C4-2B (cell line): ENCODE measurements at regions not wholly inside any gene's neighbourhood (a gene's known extent, or its start where the extent isn't known, plus 50 kb on each side); places are given as distances from the start of the nearest gene placed in this dataset.
"Not testable (repeated sequence)": the region's sequence is repeated elsewhere in the genome, so short reads cannot be mapped to it uniquely, and the experiment has no call there.

Experiments used
- ZFX ChIP-seq: fragments of 450-650 bp; IDR thresholded peaks from 2 replicates; pipeline ENCODE4 v1.6.1; 2017
- TF ChIP-seq, protein P1 (sequence below): fragments of 450-650 bp; conservative IDR thresholded peaks from 2 replicates; pipeline ENCODE4 v1.5.1; 2017; ENCODE audit warnings: mild to moderate bottlenecking

DNA sequence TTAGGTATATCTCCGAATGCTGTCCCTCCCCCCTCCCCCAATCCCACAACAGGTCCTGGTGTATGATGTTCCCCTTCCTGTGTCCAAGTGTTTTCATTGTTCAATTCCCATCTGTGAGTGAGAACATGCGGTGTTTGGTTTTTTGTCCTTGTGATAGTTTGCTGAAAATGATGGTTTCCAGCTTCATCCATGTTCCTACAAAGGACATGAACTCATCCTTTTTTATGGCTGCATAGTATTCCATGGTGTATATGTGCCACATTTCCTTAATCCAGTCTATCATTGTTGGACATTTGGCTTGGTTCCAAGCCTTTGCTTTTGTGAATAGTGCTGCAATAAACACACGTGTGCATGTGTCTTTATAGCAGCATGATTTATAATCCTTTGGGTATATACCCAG lies 199.1 kb downstream of the CTH start:
- TF ChIP-seq, protein P1, sequence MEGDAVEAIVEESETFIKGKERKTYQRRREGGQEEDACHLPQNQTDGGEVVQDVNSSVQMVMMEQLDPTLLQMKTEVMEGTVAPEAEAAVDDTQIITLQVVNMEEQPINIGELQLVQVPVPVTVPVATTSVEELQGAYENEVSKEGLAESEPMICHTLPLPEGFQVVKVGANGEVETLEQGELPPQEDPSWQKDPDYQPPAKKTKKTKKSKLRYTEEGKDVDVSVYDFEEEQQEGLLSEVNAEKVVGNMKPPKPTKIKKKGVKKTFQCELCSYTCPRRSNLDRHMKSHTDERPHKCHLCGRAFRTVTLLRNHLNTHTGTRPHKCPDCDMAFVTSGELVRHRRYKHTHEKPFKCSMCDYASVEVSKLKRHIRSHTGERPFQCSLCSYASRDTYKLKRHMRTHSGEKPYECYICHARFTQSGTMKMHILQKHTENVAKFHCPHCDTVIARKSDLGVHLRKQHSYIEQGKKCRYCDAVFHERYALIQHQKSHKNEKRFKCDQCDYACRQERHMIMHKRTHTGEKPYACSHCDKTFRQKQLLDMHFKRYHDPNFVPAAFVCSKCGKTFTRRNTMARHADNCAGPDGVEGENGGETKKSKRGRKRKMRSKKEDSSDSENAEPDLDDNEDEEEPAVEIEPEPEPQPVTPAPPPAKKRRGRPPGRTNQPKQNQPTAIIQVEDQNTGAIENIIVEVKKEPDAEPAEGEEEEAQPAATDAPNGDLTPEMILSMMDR: not testable (repeated sequence)
- not testable (repeated sequence) for TF ChIP-seq ZFX
